GM04504 (cell line): ENCODE measurements at regions not wholly inside any gene's neighbourhood (a gene's known extent, or its start where the extent isn't known, plus 50 kb on each side); places are given as distances from the start of the nearest gene placed in this dataset.
"Not testable (repeated sequence)": the region's sequence is repeated elsewhere in the genome, so short reads cannot be mapped to it uniquely, and the experiment has no call there.

Experiments used
- DNase-seq: peaks from one replicate; pipeline ENCODE4 v3.0.0-alpha.2; 2012; ENCODE audit warnings: low read depth

GRCh38 chr11:134591338-134591737 is 179.3 kb upstream of the B3GAT1 start:
- DNase-seq: no peak

GRCh38 chr11:134589129-134589528 is 177.1 kb upstream of the B3GAT1 start:
- DNase-seq: no peak

- not testable (repeated sequence) for DNase-seq
These were observed 176.5 kb upstream of the B3GAT1 start for GRCh38 chr11:134588460-134589110.

GRCh38 chr11:134587345-134587744 is 175.3 kb upstream of the B3GAT1 start:
- no peak for DNase-seq

- DNase-seq: no peak
These were observed 174.7 kb upstream of the B3GAT1 start for GRCh38 chr11:134586726-134587125.

- DNase-seq: no peak
These were observed 173.9 kb upstream of the B3GAT1 start for GRCh38 chr11:134585666-134586610.

GRCh38 chr11:134584706-134585445 is 172.8 kb upstream of the B3GAT1 start:
- DNase-seq: no peak

GRCh38 chr11:134584001-134584561 is 172.0 kb upstream of the B3GAT1 start:
- no peak for DNase-seq

GRCh38 chr11:134583397-134583990 is 171.5 kb upstream of the B3GAT1 start:
- no peak for DNase-seq

- no peak for DNase-seq
These were observed 170.7 kb upstream of the B3GAT1 start for GRCh38 chr11:134582770-134583095.

- no peak for DNase-seq
These were observed 170.1 kb upstream of the B3GAT1 start for GRCh38 chr11:134581966-134582769.

GRCh38 chr11:134581121-134581626 is 169.1 kb upstream of the B3GAT1 start:
- DNase-seq: no peak

GRCh38 chr11:134580610-134580975 is 168.6 kb upstream of the B3GAT1 start:
- DNase-seq: no peak

GRCh38 chr11:134579724-134580609 is 167.9 kb upstream of the B3GAT1 start:
- no peak for DNase-seq

- DNase-seq: no peak
These were observed 167.0 kb upstream of the B3GAT1 start for GRCh38 chr11:134578807-134579723.

- no peak for DNase-seq
These were observed 165.8 kb upstream of the B3GAT1 start for GRCh38 chr11:134577751-134578395.

GRCh38 chr11:134576721-134577171 is 164.7 kb upstream of the B3GAT1 start:
- DNase-seq: no peak

- DNase-seq: no peak
These were observed 164.2 kb upstream of the B3GAT1 start for GRCh38 chr11:134576286-134576685.
